Thoracic aorta (tissue), 2 donors: ENCODE measurements at regions not wholly inside any gene's neighbourhood (a gene's known extent, or its start where the extent isn't known, plus 50 kb on each side); places are given as distances from the start of the nearest gene placed in this dataset.

ENCODE experiments used
- ATAC-seq: fragments of 150-250 bp; one replicate; pipeline ENCODE4 v1.8.0; 2017; ENCODE audit warnings: low read depth; ENCODE audit not compliant: insufficient number of reproducible peaks, low FRiP score
- DNase-seq: peaks from one replicate; pipeline ENCODE4 v3.0.0-alpha.2; 2020; ENCODE audit warnings: low spot score
- H3K27ac ChIP-seq, 2 donors: fragments of 200-600 bp; sonication (generic); 1 replicate in 1 of 2; 2 replicates in 1 of 2; pipeline ENCODE4 v1.5.1; 2016; ENCODE audit warnings: mild to moderate bottlenecking in 2 of 2, moderate library complexity in 2 of 2
- H3K27me3 ChIP-seq: fragments of 200-600 bp; sonication (generic); replicated peaks from 2 replicates; pipeline ENCODE4 v1.6.0; 2016; ENCODE audit warnings: mild to moderate bottlenecking; ENCODE audit not compliant: insufficient read depth
- H3K36me3 ChIP-seq: fragments of 200-600 bp; sonication (generic); one replicate; pipeline ENCODE4 v1.5.1; 2016
- H3K4me1 ChIP-seq, 2 donors: fragments of 200-600 bp; sonication (generic); 1 replicate in 1 of 2; 2 replicates in 1 of 2; pipeline versions ENCODE4 v1.5.1 to v1.6.0; 2016; ENCODE audit warnings: low read depth in 2 of 2, mild to moderate bottlenecking in 1 of 2; ENCODE audit not compliant: control insufficient read depth in 1 of 2
- H3K4me3 ChIP-seq: fragments of 200-600 bp; sonication (generic); 2 replicates; pipeline ENCODE4 v1.5.1; 2016; ENCODE audit warnings: mild to moderate bottlenecking
- H3K9me3 ChIP-seq: fragments of 200-600 bp; sonication (generic); 2 replicates; pipeline ENCODE4 v1.5.1; 2016
- TF ChIP-seq, protein P1 (sequence below): fragments of 200-600 bp; sonication (generic); IDR thresholded peaks from one replicate; pipeline ENCODE4 v1.5.1; 2019; ENCODE audit warnings: antibody characterized with exemption

DNA sequence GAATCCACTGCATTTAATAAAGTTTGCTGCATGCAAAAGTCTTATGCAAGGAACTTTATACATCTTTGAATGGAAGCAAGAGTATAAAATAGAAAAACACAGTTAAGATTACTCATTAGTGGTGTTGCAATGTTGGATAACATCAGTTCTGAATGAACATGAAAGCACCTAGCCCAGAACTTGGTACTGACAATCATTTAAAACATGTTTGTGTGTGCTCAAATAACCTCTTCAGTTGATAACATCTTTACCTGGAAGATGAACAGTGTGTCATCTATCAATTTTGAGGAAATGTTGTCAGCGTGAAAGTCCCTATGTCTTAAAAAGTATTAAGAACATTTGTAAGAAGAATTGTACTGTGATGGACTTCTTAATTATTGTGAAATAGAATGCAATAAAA, 370.4 kb upstream of the GRAMD2B start:
- TF ChIP-seq, protein P1, sequence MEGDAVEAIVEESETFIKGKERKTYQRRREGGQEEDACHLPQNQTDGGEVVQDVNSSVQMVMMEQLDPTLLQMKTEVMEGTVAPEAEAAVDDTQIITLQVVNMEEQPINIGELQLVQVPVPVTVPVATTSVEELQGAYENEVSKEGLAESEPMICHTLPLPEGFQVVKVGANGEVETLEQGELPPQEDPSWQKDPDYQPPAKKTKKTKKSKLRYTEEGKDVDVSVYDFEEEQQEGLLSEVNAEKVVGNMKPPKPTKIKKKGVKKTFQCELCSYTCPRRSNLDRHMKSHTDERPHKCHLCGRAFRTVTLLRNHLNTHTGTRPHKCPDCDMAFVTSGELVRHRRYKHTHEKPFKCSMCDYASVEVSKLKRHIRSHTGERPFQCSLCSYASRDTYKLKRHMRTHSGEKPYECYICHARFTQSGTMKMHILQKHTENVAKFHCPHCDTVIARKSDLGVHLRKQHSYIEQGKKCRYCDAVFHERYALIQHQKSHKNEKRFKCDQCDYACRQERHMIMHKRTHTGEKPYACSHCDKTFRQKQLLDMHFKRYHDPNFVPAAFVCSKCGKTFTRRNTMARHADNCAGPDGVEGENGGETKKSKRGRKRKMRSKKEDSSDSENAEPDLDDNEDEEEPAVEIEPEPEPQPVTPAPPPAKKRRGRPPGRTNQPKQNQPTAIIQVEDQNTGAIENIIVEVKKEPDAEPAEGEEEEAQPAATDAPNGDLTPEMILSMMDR, result no peak
- H3K27ac ChIP-seq, result no peak overlapping the region
- H3K4me1 ChIP-seq, result no peaks in the 10 kb centered on the region
- DNase-seq, result no peak
- no peaks in the 10 kb centered on the region for H3K36me3 ChIP-seq
- no peak for ATAC-seq
- no peaks in the 10 kb centered on the region for H3K9me3 ChIP-seq
- no peaks in the 10 kb centered on the region for H3K27me3 ChIP-seq
- no peak overlapping the region for H3K4me3 ChIP-seq

DNA sequence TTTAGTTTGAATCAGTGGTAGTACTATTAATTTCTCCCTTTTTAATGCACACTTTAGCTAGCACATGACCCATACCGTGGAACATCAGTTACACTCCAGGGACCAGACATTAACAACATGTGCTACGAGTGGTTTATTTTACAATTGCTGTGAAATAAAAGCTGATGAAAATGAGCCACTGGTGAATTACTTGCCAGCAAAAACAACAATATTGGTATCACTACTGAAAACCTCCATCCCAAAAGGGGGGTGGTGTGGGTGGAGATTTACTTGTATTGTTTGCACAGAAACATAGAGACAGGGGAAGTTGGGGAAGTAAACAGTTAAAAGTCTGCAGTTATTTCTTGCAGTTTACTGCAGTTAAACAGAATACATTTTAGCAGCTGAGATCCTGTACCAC, 369.6 kb upstream of the GRAMD2B start:
- H3K27ac ChIP-seq, result no peak overlapping the region
- TF ChIP-seq, protein P1, result no peak
- no peaks in the 10 kb centered on the region for H3K27me3 ChIP-seq
- DNase-seq, result no peak
- ATAC-seq, result no peak
- no peaks in the 10 kb centered on the region for H3K36me3 ChIP-seq
- no peak overlapping the region for H3K4me3 ChIP-seq
- H3K4me1 ChIP-seq, result no peaks in the 10 kb centered on the region
- no peaks in the 10 kb centered on the region for H3K9me3 ChIP-seq

DNA sequence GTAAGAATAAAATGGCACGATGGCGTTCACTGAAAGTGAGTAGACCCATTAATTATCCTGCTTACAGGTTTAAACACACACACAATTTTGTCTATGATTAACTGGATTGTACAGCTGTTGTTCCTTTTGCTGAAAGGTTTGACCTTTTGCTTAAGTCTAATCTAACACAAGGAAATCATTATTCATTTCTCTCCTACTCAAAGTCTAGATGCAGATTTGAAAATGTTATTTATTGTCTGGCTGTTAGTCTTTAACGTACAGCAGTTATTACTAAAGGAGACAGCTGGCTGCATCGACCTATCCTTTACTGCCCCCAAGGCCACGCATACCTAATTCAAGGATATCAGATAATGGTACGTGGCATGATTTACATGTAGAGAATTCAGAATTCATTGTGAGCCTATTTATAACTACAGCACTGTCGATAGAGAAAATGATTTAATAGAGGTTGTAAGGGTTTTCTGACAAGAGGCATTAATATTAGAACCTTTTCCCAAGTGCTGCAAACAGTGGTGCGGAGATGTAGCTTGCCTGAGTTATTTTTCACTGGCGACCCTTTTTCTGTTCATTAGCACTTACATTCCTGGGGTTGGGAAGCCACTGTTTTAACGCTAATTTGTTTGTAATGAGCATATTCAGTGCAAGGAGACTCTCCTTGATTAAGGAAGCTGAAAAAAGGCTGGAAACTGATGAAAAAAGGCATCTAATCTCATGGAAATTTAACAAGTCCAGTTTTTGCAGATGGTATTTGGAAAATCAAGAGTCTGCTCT, 368.4 kb upstream of the GRAMD2B start:
- no peak overlapping the region for H3K4me3 ChIP-seq
- H3K27ac ChIP-seq, result no peak overlapping the region
- H3K36me3 ChIP-seq, result no peaks in the 10 kb centered on the region
- ATAC-seq, result no peak
- no peaks in the 10 kb centered on the region for H3K9me3 ChIP-seq
- no peaks in the 10 kb centered on the region for H3K27me3 ChIP-seq
- DNase-seq, result no peak
- TF ChIP-seq, protein P1, result no peak
- H3K4me1 ChIP-seq, result no peaks in the 10 kb centered on the region

DNA sequence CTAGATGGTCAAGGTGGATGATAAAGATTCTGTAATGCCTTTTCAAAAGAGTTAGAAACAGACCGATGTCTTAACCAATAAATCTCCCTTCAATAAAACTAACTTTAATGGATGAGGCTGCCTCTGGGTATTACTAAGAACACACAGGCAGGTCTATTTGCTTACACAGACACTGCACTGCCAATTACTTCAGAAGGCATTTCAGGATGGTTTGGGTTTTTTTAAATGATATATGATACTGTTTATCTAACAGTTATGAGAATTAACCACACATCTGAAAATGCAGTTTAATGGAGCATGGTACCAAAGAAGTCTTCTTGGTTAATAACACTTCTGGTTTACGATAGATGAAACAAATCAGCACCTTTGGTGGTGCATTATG, 367.9 kb upstream of the GRAMD2B start:
- H3K36me3 ChIP-seq, result no peaks in the 10 kb centered on the region
- TF ChIP-seq, protein P1, result no peak
- H3K4me3 ChIP-seq, result no peak overlapping the region
- ATAC-seq, result no peak
- DNase-seq, result no peak
- H3K9me3 ChIP-seq, result no peaks in the 10 kb centered on the region
- no peak overlapping the region for H3K27ac ChIP-seq
- H3K4me1 ChIP-seq, result no peaks in the 10 kb centered on the region
- H3K27me3 ChIP-seq, result no peaks in the 10 kb centered on the region

DNA sequence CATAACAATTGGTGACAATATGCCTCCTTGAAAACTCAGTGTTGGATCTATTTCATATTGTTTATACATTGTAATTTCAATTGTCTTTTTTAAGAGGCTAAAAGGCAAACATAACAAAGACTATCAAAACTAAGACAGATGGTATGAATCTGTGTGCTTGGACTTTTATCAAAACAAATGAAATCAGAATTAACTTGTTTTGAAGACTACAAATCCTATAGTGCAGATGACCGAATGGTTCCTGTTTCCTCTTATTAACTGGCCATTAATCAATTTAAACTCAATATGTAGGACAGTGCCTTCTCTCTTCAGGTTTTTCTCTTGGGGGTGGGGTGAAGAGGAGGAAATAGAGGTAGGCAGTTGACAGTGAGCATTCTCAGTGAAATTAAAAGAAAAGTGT, 366.9 kb upstream of the GRAMD2B start:
- H3K9me3 ChIP-seq, result no peaks in the 10 kb centered on the region
- TF ChIP-seq, protein P1, result no peak
- H3K36me3 ChIP-seq, result no peaks in the 10 kb centered on the region
- no peaks in the 10 kb centered on the region for H3K4me1 ChIP-seq
- no peak overlapping the region for H3K4me3 ChIP-seq
- no peaks in the 10 kb centered on the region for H3K27me3 ChIP-seq
- DNase-seq (no peak), ATAC-seq (no peak)
- H3K27ac ChIP-seq, result no peak overlapping the region
